HCT116 (cell line): ENCODE measurements at regions not wholly inside any gene's neighbourhood (a gene's known extent, or its start where the extent isn't known, plus 50 kb on each side); places are given as distances from the start of the nearest gene placed in this dataset.

Experiments used
- ATAC-seq: fragments of 200-7000 bp; cut with Tn5 transposase; 2 replicates; pipeline ENCODE4 v1.9.1; 2020; ENCODE audit warnings: mild to moderate bottlenecking, moderate library complexity
- BruUV-seq: library from RNA; stranded (reverse); fragments of 400-500 nt; replicated peaks from 2 replicates; lab custom pipeline; 2021; lab: Mats Ljungman, UMichigan
- CTCF ChIA-PET: fragments of 300-600 bp; sonication (Branson Sonifier 250); formaldehyde crosslinking; loops from one replicate; lab custom pipeline; 2021; ENCODE audit warnings: antibody characterized with exemption; lab: Charles Lee
- POLR2A ChIA-PET: fragments of 300-600, 350-600 bp; sonication (Branson Sonifier 250); formaldehyde crosslinking; loops from one replicate; lab custom pipeline; 2021; ENCODE audit warnings: antibody characterized with exemption; lab: Charles Lee
- RAD21 ChIA-PET, 2 experiments: fragments of 300-600 bp; sonication (Branson Sonifier 250); formaldehyde crosslinking; loops; one replicate each; lab custom pipeline; 2023; ENCODE audit warnings: low total read pairs in 2 of 2; ENCODE audit not compliant: uncharacterized antibody in 2 of 2, unreplicated experiment in 2 of 2, low non-redundant PET in 1 of 2; lab: Charles Lee
- DNase-seq: peaks from one replicate; pipeline ENCODE4 v3.0.0-alpha.2; 2010; ENCODE audit warnings: low read depth, low spot score
- H2AFZ ChIP-seq: fragments of 200-600 bp; shearing (Covaris generic), sonication (generic); 2 replicates; pipeline ENCODE4 v1.6.1; 2017; ENCODE audit warnings: low read depth, mixed run types, mixed read lengths, antibody characterized with exemption, low read length; ENCODE audit not compliant: poor library complexity, severe bottlenecking
- H3K27ac ChIP-seq: 2 replicates; pipeline ENCODE4 v1.5.1; 2012; ENCODE audit warnings: low read depth, low read length
- H3K27me3 ChIP-seq: fragments of 200-600 bp; sonication (generic); 2 replicates; pipeline ENCODE4 v1.6.1; 2016; ENCODE audit warnings: mixed run types, low read length, mixed read lengths; ENCODE audit not compliant: insufficient read depth
- H3K36me3 ChIP-seq, 2 experiments: fragments of 200-500 bp in 1 of 2; fragments of 200-600 bp in 1 of 2; sonication (Bioruptor generic) in 1 of 2; sonication (generic) in 1 of 2; 2 replicates each; pipeline versions ENCODE4 v1.5.1 to v1.6.1; 2014 to 2016; ENCODE audit warnings: low read length in 2 of 2, inconsistent platforms in 1 of 2, mixed read lengths in 1 of 2, mixed run types in 1 of 2; ENCODE audit not compliant: insufficient read depth in 2 of 2, control insufficient read depth in 1 of 2
- H3K4me1 ChIP-seq, 2 experiments: fragments of 200-600 bp in 1 of 2; sonication (generic) in 1 of 2; 2 replicates each; pipeline versions ENCODE4 v1.5.1 to v1.6.1; 2012 to 2017; ENCODE audit warnings: low read length in 2 of 2, inconsistent platforms in 1 of 2, mild to moderate bottlenecking in 1 of 2, mixed read lengths in 1 of 2, mixed run types in 1 of 2, moderate library complexity in 1 of 2; ENCODE audit not compliant: insufficient read depth in 2 of 2, control insufficient read depth in 1 of 2
- H3K4me2 ChIP-seq: fragments of 200-600 bp; sonication (generic); 2 replicates; pipeline ENCODE4 v1.6.1; 2017; ENCODE audit warnings: mixed run types, low read length, mixed read lengths
- H3K4me3 ChIP-seq, 2 experiments: fragments of 200-600 bp in 1 of 2; sonication (generic) in 1 of 2; replicated peaks in 1 of 2; 2 replicates each; pipeline ENCODE4 v1.5.1; 2011 to 2016; ENCODE audit warnings: low read length in 2 of 2, control low read depth in 1 of 2, low read depth in 1 of 2, mild to moderate bottlenecking in 1 of 2, mixed read lengths in 1 of 2, mixed run types in 1 of 2
- H3K79me2 ChIP-seq: fragments of 200-600 bp; sonication (generic); 2 replicates; pipeline ENCODE4 v1.6.1; 2017; ENCODE audit warnings: mild to moderate bottlenecking, mixed run types, low read length, moderate library complexity, mixed read lengths; ENCODE audit not compliant: insufficient read depth
- H3K9ac ChIP-seq: fragments of 200-600 bp; sonication (generic); 2 replicates; pipeline ENCODE4 v1.6.1; 2016; ENCODE audit warnings: low read length, mixed read lengths
- H3K9me2 ChIP-seq: fragments of 200-600 bp; sonication (generic), shearing (Covaris generic); 2 replicates; pipeline ENCODE4 v1.6.1; 2017; ENCODE audit warnings: mixed run types, mild to moderate bottlenecking, moderate library complexity; ENCODE audit not compliant: insufficient read depth
- H3K9me3 ChIP-seq, 2 experiments: fragments of 200-500 bp in 1 of 2; fragments of 200-600 bp in 1 of 2; sonication (Bioruptor generic) in 1 of 2; sonication (generic) in 1 of 2; 2 replicates each; pipeline ENCODE4 v1.6.1; 2014 to 2017; ENCODE audit warnings: low read length in 2 of 2, mixed read lengths in 2 of 2, inconsistent platforms in 1 of 2, low read depth in 1 of 2, mild to moderate bottlenecking in 1 of 2, mixed run types in 1 of 2, moderate library complexity in 1 of 2; ENCODE audit not compliant: control insufficient read depth in 1 of 2, insufficient read depth in 1 of 2
- H4K20me1 ChIP-seq: fragments of 200-600 bp; sonication (generic), shearing (Covaris generic); 2 replicates; pipeline ENCODE4 v1.6.1; 2017; ENCODE audit warnings: mixed run types, mild to moderate bottlenecking, moderate library complexity; ENCODE audit not compliant: insufficient read depth
- CBX3 ChIP-seq: IDR thresholded peaks from 2 replicates; pipeline ENCODE4 v1.6.1; 2012; ENCODE audit warnings: low read depth
- CEBPB ChIP-seq: IDR thresholded peaks from 2 replicates; pipeline ENCODE4 v1.6.1; 2012; ENCODE audit warnings: low read depth
- ELF1 ChIP-seq: IDR thresholded peaks from 2 replicates; pipeline ENCODE4 v1.6.1; 2012; ENCODE audit warnings: low read depth, borderline replicate concordance
- EZH2 ChIP-seq: fragments of 200-600 bp; sonication (generic); IDR thresholded peaks from 2 replicates; pipeline ENCODE4 v1.6.1; 2017; ENCODE audit warnings: antibody characterized with exemption, mixed run types
- FOSL1 ChIP-seq: IDR thresholded peaks from 2 replicates; pipeline ENCODE4 v1.6.1; 2012; ENCODE audit warnings: low read depth
- POLR2AphosphoS5 ChIP-seq: IDR thresholded peaks from 2 replicates; pipeline ENCODE4 v1.6.1; 2011; ENCODE audit warnings: mild to moderate bottlenecking, low read depth, low read length, moderate library complexity
- SIN3A ChIP-seq: IDR thresholded peaks from 2 replicates; pipeline ENCODE4 v1.6.1; 2012; ENCODE audit warnings: low read depth
- SP1 ChIP-seq: IDR thresholded peaks from 2 replicates; pipeline ENCODE4 v1.6.1; 2012; ENCODE audit warnings: low read depth
- TCF7L2 ChIP-seq: IDR thresholded peaks from 2 replicates; pipeline ENCODE4 v1.7.0; 2011; ENCODE audit warnings: borderline replicate concordance, inconsistent platforms; ENCODE audit not compliant: insufficient read depth, insufficient read length; ENCODE audit errors: extremely low read depth
- YY1 ChIP-seq: IDR thresholded peaks from 2 replicates; pipeline ENCODE4 v1.6.1; 2011; ENCODE audit warnings: low read length, low read depth, moderate library complexity, mild to moderate bottlenecking; ENCODE audit not compliant: insufficient replicate concordance; ENCODE audit errors: extremely low read depth
- intact Hi-C: fragments of 100-400 bp; cut with micrococcal nuclease; formaldehyde crosslinking; loops from 2 replicates; pipeline ENCODE4 v1.10.0; 2022
- TF ChIP-seq, protein P1 (sequence below): IDR thresholded peaks from 2 replicates; pipeline ENCODE4 v1.6.1; 2012
- TF ChIP-seq, protein P2 (sequence below): IDR thresholded peaks from 2 replicates; pipeline ENCODE4 v1.6.1; 2011; ENCODE audit warnings: mild to moderate bottlenecking, low read length, moderate library complexity; ENCODE audit not compliant: insufficient replicate concordance; ENCODE audit errors: extremely low read depth
- TF ChIP-seq, protein P3 (sequence below), 3 experiments: fragments of 200-600 bp in 1 of 3; sonication (generic) in 1 of 3; IDR thresholded peaks in 2 of 3; conservative IDR thresholded peaks in 1 of 3; 2 replicates each; pipeline ENCODE4 v1.5.1; 2012 to 2017; ENCODE audit warnings: low read depth in 2 of 3, low read length in 2 of 3, antibody characterized with exemption in 1 of 3, borderline replicate concordance in 1 of 3, control low read depth in 1 of 3, mild to moderate bottlenecking in 1 of 3, mixed read lengths in 1 of 3, mixed run types in 1 of 3, moderate library complexity in 1 of 3; ENCODE audit not compliant: insufficient read depth in 1 of 3
- TF ChIP-seq, protein P4 (sequence below): IDR thresholded peaks from 2 replicates; pipeline ENCODE4 v1.6.1; 2012

DNA sequence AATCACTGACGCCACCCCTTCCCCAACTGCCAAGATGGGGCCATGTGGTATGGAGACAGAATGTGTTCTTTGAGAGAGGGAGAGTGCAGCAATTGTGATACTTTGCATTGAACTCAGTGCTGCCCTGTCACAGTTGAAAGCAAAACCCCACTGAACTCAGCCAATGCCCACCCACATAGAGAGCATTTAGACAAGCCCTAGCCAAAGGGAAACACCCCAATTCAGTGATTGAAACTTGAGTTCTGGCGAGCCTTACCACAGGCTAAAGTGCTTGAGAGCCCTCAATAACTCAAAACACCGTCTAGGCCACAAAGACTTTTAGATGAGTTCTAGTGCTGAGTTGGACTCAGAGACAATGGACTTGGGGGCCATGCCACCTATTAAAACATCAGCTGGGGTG is 751.9 kb upstream of the POT1 start:
- intact Hi-C loops = no loop called here
- CTCF ChIA-PET = no interaction called here
- H3K27ac ChIP-seq = no peak overlapping the region
- TF ChIP-seq POLR2AphosphoS5 (no peak), EZH2 (no peak), ELF1 (no peak), SP1 (no peak), CEBPB (no peak)
- TF ChIP-seq, protein P1, sequence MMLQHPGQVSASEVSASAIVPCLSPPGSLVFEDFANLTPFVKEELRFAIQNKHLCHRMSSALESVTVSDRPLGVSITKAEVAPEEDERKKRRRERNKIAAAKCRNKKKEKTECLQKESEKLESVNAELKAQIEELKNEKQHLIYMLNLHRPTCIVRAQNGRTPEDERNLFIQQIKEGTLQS = no peak
- ATAC-seq (no peak), DNase-seq (no peak)
- H3K9me2 ChIP-seq = no peaks in the 10 kb centered on the region
- no peak overlapping the region for H3K4me3 ChIP-seq
- no peaks in the 10 kb centered on the region for H3K9me3 ChIP-seq
- no peaks in the 10 kb centered on the region for H3K27me3 ChIP-seq
- POLR2A ChIA-PET = no interaction called here
- H3K9ac ChIP-seq = no peak overlapping the region
- no peak overlapping the region for H3K4me2 ChIP-seq
- H3K36me3 ChIP-seq = no peaks in the 10 kb centered on the region
- no TSS peak for BruUV-seq
- no peak overlapping the region for H2AFZ ChIP-seq
- H4K20me1 ChIP-seq = no peaks in the 10 kb centered on the region
- RAD21 ChIA-PET = no interaction called here
- H3K4me1 ChIP-seq = no peaks in the 10 kb centered on the region
- no peaks in the 10 kb centered on the region for H3K79me2 ChIP-seq

DNA sequence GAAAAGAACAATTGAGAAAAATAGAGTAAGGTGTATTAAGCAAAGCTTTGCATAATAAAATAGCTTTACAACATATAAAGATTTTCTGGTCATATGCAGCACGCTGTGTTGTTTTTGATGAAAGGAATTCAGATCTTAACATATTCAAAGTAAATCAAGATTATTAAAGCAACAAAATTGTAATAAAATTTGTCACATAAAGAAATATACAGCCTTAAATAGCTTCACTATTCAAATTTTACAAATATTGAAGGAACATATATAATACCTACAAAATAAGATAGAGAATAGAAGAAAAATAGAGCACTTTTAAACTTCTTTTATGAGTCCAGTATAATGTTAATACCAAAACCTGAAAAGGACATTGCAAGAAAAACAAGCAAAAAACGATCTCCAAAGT is 749.1 kb upstream of the POT1 start:
- no peak overlapping the region for H3K9ac ChIP-seq
- DNase-seq = no peak
- TF ChIP-seq SIN3A (no peak), FOSL1 (no peak), TCF7L2 (no peak), YY1 (no peak), POLR2AphosphoS5 (no peak), CBX3 (no peak)
- TF ChIP-seq, protein P2, sequence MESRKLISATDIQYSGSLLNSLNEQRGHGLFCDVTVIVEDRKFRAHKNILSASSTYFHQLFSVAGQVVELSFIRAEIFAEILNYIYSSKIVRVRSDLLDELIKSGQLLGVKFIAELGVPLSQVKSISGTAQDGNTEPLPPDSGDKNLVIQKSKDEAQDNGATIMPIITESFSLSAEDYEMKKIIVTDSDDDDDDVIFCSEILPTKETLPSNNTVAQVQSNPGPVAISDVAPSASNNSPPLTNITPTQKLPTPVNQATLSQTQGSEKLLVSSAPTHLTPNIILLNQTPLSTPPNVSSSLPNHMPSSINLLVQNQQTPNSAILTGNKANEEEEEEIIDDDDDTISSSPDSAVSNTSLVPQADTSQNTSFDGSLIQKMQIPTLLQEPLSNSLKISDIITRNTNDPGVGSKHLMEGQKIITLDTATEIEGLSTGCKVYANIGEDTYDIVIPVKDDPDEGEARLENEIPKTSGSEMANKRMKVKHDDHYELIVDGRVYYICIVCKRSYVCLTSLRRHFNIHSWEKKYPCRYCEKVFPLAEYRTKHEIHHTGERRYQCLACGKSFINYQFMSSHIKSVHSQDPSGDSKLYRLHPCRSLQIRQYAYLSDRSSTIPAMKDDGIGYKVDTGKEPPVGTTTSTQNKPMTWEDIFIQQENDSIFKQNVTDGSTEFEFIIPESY = no peak
- TF ChIP-seq, protein P3, sequence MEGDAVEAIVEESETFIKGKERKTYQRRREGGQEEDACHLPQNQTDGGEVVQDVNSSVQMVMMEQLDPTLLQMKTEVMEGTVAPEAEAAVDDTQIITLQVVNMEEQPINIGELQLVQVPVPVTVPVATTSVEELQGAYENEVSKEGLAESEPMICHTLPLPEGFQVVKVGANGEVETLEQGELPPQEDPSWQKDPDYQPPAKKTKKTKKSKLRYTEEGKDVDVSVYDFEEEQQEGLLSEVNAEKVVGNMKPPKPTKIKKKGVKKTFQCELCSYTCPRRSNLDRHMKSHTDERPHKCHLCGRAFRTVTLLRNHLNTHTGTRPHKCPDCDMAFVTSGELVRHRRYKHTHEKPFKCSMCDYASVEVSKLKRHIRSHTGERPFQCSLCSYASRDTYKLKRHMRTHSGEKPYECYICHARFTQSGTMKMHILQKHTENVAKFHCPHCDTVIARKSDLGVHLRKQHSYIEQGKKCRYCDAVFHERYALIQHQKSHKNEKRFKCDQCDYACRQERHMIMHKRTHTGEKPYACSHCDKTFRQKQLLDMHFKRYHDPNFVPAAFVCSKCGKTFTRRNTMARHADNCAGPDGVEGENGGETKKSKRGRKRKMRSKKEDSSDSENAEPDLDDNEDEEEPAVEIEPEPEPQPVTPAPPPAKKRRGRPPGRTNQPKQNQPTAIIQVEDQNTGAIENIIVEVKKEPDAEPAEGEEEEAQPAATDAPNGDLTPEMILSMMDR (IDR thresholded peaks at IDR 0.05 in 2 of 3, conservative IDR thresholded peaks at IDR 0.05 in 1 of 3; ENCODE audit: borderline replicate concordance in 1 of 3, insufficient read depth in 1 of 3, low read depth in 2 of 3, low read length in 2 of 3) = no peak
- TF ChIP-seq, protein P4, sequence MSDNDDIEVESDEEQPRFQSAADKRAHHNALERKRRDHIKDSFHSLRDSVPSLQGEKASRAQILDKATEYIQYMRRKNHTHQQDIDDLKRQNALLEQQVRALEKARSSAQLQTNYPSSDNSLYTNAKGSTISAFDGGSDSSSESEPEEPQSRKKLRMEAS = no peak
- TF ChIP-seq, protein P1 = no peak

More for the DNA sequence above, 749.1 kb upstream of the POT1 start:
- H3K9me2 ChIP-seq = no peaks in the 10 kb centered on the region
- no TSS peak for BruUV-seq
- H3K4me1 ChIP-seq = no peaks in the 10 kb centered on the region
- no peak overlapping the region for H2AFZ ChIP-seq
- H3K79me2 ChIP-seq = no peaks in the 10 kb centered on the region
- H3K27me3 ChIP-seq = no peaks in the 10 kb centered on the region
- no peak overlapping the region for H3K4me2 ChIP-seq
- H3K36me3 ChIP-seq = no peaks in the 10 kb centered on the region
- intact Hi-C loops = no loop called here
- no peaks in the 10 kb centered on the region for H3K9me3 ChIP-seq
- no peak overlapping the region for H3K27ac ChIP-seq
- H4K20me1 ChIP-seq = no peaks in the 10 kb centered on the region
- ChIA-PET RAD21 (no interaction called here), CTCF (no interaction called here), POLR2A (no interaction called here)
- no peak overlapping the region for H3K4me3 ChIP-seq
- ATAC-seq = no peak
